Right lobe of liver (tissue), 4 donors: ENCODE measurements at regions not wholly inside any gene's neighbourhood (a gene's known extent, or its start where the extent isn't known, plus 50 kb on each side); places are given as distances from the start of the nearest gene placed in this dataset.

ENCODE experiments used
- CTCF ChIP-seq, 4 donors: fragments of 200-600 bp in 3 of 4; fragments of 450-650 bp in 1 of 4; IDR thresholded peaks; one replicate each; pipeline versions ENCODE4 v1.5.1 to v1.8.0; 2016 to 2022; ENCODE audit warnings: antibody characterized with exemption in 4 of 4, mild to moderate bottlenecking in 2 of 4
- POLR2A ChIP-seq: fragments of 450-650 bp; IDR thresholded peaks from one replicate; pipeline ENCODE4 v1.6.1; 2017; ENCODE audit warnings: antibody characterized with exemption, mild to moderate bottlenecking
- donor health status: DM: no; HTN: no; CAD: no.
- donor health status: DM: no; HTN: no; CAD: no.
- donor health status: DM: no; HTN: yes; CAD: no.

- TF ChIP-seq CTCF (IDR thresholded peaks at IDR 0.05) (no peak), POLR2A (no peak)
These were observed 335.9 kb downstream of the VPS13C start for GRCh38 chr15:61724251-61724939.
